Endothelial cell of umbilical vein (primary cell): ENCODE measurements at regions not wholly inside any gene's neighbourhood (a gene's known extent, or its start where the extent isn't known, plus 50 kb on each side); places are given as distances from the start of the nearest gene placed in this dataset.

ENCODE experiments used
- BruUV-seq: library from RNA; stranded (reverse); fragments of 400-500 nt; replicated peaks from 2 replicates; lab custom pipeline; 2021; lab: Mats Ljungman, UMichigan
- CTCF ChIA-PET: fragments of 300-600, 350-600 bp; sonication (Branson Sonifier 250); formaldehyde crosslinking; loops from one replicate; lab custom pipeline; 2021; ENCODE audit warnings: antibody characterized with exemption, inconsistent platforms; lab: Charles Lee
- POLR2A ChIA-PET: fragments of 300-600, 350-600 bp; sonication (Branson Sonifier 250); formaldehyde crosslinking; loops from one replicate; lab custom pipeline; 2021; ENCODE audit warnings: antibody characterized with exemption, inconsistent platforms; lab: Charles Lee
- DNase-seq: peaks from one replicate; pipeline ENCODE4 v3.0.0-alpha.2; 2011; ENCODE audit warnings: low read depth, low spot score
- FAIRE-seq: peaks from 2 replicates; lab custom pipeline; 2011; peaks lifted over from hg19 to GRCh38; lab: Jason Lieb, UNC
- H2AFZ ChIP-seq: 2 replicates; pipeline ENCODE4 v1.6.0; 2012; ENCODE audit warnings: low read depth, low read length, control low read depth, inconsistent platforms
- H3K27ac ChIP-seq: 2 replicates; pipeline ENCODE4 v1.5.1; 2011; ENCODE audit warnings: low read depth, mild to moderate bottlenecking, control low read depth, low read length, moderate library complexity; ENCODE audit not compliant: insufficient read depth
- H3K27me3 ChIP-seq, 2 experiments: 2 replicates each; pipeline versions ENCODE4 v1.6.0 to v1.6.1; 2011; ENCODE audit warnings: low read length in 2 of 2, mixed read lengths in 1 of 2; ENCODE audit not compliant: control insufficient read depth in 2 of 2, insufficient read depth in 2 of 2
- H3K36me3 ChIP-seq, 2 experiments: 2 replicates in 1 of 2; 3 replicates in 1 of 2; pipeline ENCODE4 v1.5.1; 2011; ENCODE audit warnings: low read length in 2 of 2, mild to moderate bottlenecking in 1 of 2, moderate library complexity in 1 of 2; ENCODE audit not compliant: control insufficient read depth in 2 of 2, insufficient read depth in 2 of 2; ENCODE audit errors: extremely low read depth in 1 of 2
- H3K4me1 ChIP-seq: 3 replicates; pipeline ENCODE4 v1.5.1; 2011; ENCODE audit warnings: mild to moderate bottlenecking, low read length; ENCODE audit not compliant: control insufficient read depth, insufficient read depth; ENCODE audit errors: extremely low read depth
- H3K4me2 ChIP-seq: 2 replicates; pipeline ENCODE4 v1.6.1; 2011; ENCODE audit warnings: low read length, control low read depth, mixed read lengths; ENCODE audit not compliant: insufficient read depth
- H3K4me3 ChIP-seq, 3 experiments: fragments of 200-600 bp in 1 of 3; sonication (generic), shearing (Covaris generic) in 1 of 3; replicated peaks in 1 of 3; 2 replicates each; pipeline ENCODE4 v1.5.1; 2011 to 2016; ENCODE audit warnings: control low read depth in 3 of 3, low read length in 3 of 3, mild to moderate bottlenecking in 2 of 3, inconsistent platforms in 1 of 3, low read depth in 1 of 3, moderate library complexity in 1 of 3; ENCODE audit not compliant: insufficient read depth in 1 of 3
- H3K79me2 ChIP-seq: 2 replicates; pipeline ENCODE4 v1.6.0; 2012; ENCODE audit warnings: low read length, inconsistent platforms; ENCODE audit not compliant: control insufficient read depth, insufficient read depth
- H3K9ac ChIP-seq: replicated peaks from 2 replicates; pipeline ENCODE3; 2011; ENCODE audit warnings: low read length, control low read depth; ENCODE audit not compliant: insufficient read depth; ENCODE audit errors: extremely low read depth
- H3K9me1 ChIP-seq: replicated peaks from 3 replicates; pipeline ENCODE4 v1.6.0; 2011; ENCODE audit warnings: mild to moderate bottlenecking, low read length; ENCODE audit not compliant: control insufficient read depth, insufficient read depth; ENCODE audit errors: extremely low read depth
- H3K9me3 ChIP-seq: replicated peaks from 2 replicates; pipeline ENCODE4 v1.5.1; 2012; ENCODE audit warnings: low read length, inconsistent platforms; ENCODE audit not compliant: control insufficient read depth, insufficient read depth
- H4K20me1 ChIP-seq: replicated peaks from 2 replicates; pipeline ENCODE3; 2011; ENCODE audit warnings: mild to moderate bottlenecking, low read length; ENCODE audit not compliant: control insufficient read depth, insufficient read depth; ENCODE audit errors: extremely low read depth
- EZH2 ChIP-seq: IDR thresholded peaks from 2 replicates; pipeline ENCODE4 v1.6.1; 2012; ENCODE audit warnings: borderline replicate concordance, low read depth, mild to moderate bottlenecking, moderate library complexity, low read length, inconsistent platforms; ENCODE audit not compliant: severe bottlenecking
- FOS ChIP-seq: IDR thresholded peaks from 2 replicates; pipeline ENCODE4 v1.6.1; 2011; ENCODE audit warnings: mild to moderate bottlenecking, low read length, moderate library complexity, borderline replicate concordance; ENCODE audit not compliant: insufficient read depth
- GATA2 ChIP-seq: IDR thresholded peaks from 2 replicates; pipeline ENCODE4 v1.7.0; 2011; ENCODE audit warnings: low read depth, mild to moderate bottlenecking, moderate library complexity, mixed read lengths, low read length; ENCODE audit not compliant: insufficient read length, insufficient read depth
- JUN ChIP-seq: IDR thresholded peaks from 2 replicates; pipeline ENCODE4 v1.6.1; 2011; ENCODE audit warnings: borderline replicate concordance, low read depth; ENCODE audit not compliant: insufficient read length, insufficient read depth
- MYC ChIP-seq: IDR thresholded peaks from one replicate; pipeline ENCODE4 v1.6.1; 2011; ENCODE audit warnings: mild to moderate bottlenecking, low read depth, low read length
- POLR2A ChIP-seq: IDR thresholded peaks from 2 replicates; pipeline ENCODE4 v1.6.1; 2012; ENCODE audit warnings: low read depth, mild to moderate bottlenecking, control low read depth, low read length
- POLR2AphosphoS5 ChIP-seq: IDR thresholded peaks from 2 replicates; pipeline ENCODE4 v1.6.1; 2012; ENCODE audit warnings: low read depth, mild to moderate bottlenecking, control low read depth, low read length, moderate library complexity; ENCODE audit not compliant: insufficient read depth
- dilution Hi-C: fragments of 300-500 bp; cut with MboI; formaldehyde crosslinking; loops from one replicate; pipeline ENCODE4 v1.15.0; 2019; ENCODE audit warnings: low sequenced_read_pairs; ENCODE audit not compliant: extremely low pct_ligation_motif_present
- intact Hi-C: fragments of 100-400 bp; cut with micrococcal nuclease; formaldehyde crosslinking; loops from one replicate; pipeline ENCODE4 v1.10.0; 2022
- TF ChIP-seq, protein P1 (sequence below), 2 donors: IDR thresholded peaks; 1 replicate in 1 of 2; 2 replicates in 1 of 2; pipeline ENCODE4 v1.5.1; 2011; ENCODE audit warnings: low read length in 2 of 2, mild to moderate bottlenecking in 2 of 2, moderate library complexity in 2 of 2, control low read depth in 1 of 2, inconsistent platforms in 1 of 2, low read depth in 1 of 2; ENCODE audit not compliant: insufficient read depth in 1 of 2; ENCODE audit errors: extremely low read depth in 1 of 2
- TF ChIP-seq, protein P2 (sequence below): IDR thresholded peaks from 2 replicates; pipeline ENCODE4 v1.6.1; 2011; ENCODE audit not compliant: insufficient read depth, insufficient read length

DNA sequence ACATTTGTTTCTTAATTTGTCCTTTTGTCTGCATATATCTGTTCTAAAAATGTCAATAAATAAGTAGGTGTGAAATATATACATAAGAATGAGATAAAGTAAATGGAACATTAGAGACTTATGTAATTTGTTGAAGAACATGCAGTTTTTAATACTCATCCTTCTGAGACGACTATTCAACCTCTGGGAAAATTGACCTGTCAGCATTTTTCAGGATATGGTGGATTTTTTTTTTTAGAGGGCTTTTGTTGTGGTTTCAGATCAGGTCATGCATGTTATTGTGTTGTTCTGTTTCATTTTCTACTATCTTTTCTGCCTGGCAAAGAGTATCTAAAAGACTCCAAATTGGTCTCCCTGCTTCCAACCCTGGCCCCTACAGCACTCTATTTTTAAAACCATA is 97.3 kb downstream of the PCDH7 start:
- Histone ChIP-seq H3K79me2 (no peaks in the 10 kb centered on the region), H3K4me3 (no peak overlapping the region), H3K36me3 (no peaks in the 10 kb centered on the region), H3K4me2 (no peak overlapping the region), H3K4me1 (peaks cover 2% of the 10 kb centered on the region), H3K27ac (no peak overlapping the region), H3K9me3 (no peaks in the 10 kb centered on the region), H2AFZ (no peak overlapping the region), H3K9ac (no peak overlapping the region), H3K27me3 (no peaks in the 10 kb centered on the region), H4K20me1 (no peaks in the 10 kb centered on the region), H3K9me1 (no peaks in the 10 kb centered on the region)
- DNase-seq (no peak), FAIRE-seq (no peak)
- TF ChIP-seq, protein P1, sequence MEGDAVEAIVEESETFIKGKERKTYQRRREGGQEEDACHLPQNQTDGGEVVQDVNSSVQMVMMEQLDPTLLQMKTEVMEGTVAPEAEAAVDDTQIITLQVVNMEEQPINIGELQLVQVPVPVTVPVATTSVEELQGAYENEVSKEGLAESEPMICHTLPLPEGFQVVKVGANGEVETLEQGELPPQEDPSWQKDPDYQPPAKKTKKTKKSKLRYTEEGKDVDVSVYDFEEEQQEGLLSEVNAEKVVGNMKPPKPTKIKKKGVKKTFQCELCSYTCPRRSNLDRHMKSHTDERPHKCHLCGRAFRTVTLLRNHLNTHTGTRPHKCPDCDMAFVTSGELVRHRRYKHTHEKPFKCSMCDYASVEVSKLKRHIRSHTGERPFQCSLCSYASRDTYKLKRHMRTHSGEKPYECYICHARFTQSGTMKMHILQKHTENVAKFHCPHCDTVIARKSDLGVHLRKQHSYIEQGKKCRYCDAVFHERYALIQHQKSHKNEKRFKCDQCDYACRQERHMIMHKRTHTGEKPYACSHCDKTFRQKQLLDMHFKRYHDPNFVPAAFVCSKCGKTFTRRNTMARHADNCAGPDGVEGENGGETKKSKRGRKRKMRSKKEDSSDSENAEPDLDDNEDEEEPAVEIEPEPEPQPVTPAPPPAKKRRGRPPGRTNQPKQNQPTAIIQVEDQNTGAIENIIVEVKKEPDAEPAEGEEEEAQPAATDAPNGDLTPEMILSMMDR (IDR thresholded peaks at IDR 0.05; ENCODE audit: extremely low read depth in 1 of 2, insufficient read depth in 1 of 2, low read depth in 1 of 2, low read length in 2 of 2), result no peak
- TF ChIP-seq POLR2AphosphoS5 (no peak), EZH2 (no peak), JUN (no peak), GATA2 (no peak), MYC (no peak), POLR2A (no peak), FOS (no peak)
- TF ChIP-seq, protein P2, sequence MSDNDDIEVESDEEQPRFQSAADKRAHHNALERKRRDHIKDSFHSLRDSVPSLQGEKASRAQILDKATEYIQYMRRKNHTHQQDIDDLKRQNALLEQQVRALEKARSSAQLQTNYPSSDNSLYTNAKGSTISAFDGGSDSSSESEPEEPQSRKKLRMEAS, result no peak
- BruUV-seq, result no TSS peak
- intact Hi-C loops, result no loop called here
- dilution Hi-C loops, result no loop called here
- ChIA-PET POLR2A (no interaction called here), CTCF (interaction anchor here (0.9 to 1.0 kb wide), 2 partner anchors 9 to 45 kb away, joined by 3 to 4 read pairs; no protein-coding TSS in a partner anchor)
